HG03469 (cell line): ENCODE measurements at regions not wholly inside any gene's neighbourhood (a gene's known extent, or its start where the extent isn't known, plus 50 kb on each side); places are given as distances from the start of the nearest gene placed in this dataset.

Experiments used
- ATAC-seq: cut with Tn5 transposase; IDR thresholded peaks from one replicate; pipeline ENCODE4 v1.9.1; 2021; ENCODE audit warnings: mild to moderate bottlenecking, moderate library complexity, moderate number of reproducible peaks; ENCODE audit not compliant: unreplicated experiment

DNA sequence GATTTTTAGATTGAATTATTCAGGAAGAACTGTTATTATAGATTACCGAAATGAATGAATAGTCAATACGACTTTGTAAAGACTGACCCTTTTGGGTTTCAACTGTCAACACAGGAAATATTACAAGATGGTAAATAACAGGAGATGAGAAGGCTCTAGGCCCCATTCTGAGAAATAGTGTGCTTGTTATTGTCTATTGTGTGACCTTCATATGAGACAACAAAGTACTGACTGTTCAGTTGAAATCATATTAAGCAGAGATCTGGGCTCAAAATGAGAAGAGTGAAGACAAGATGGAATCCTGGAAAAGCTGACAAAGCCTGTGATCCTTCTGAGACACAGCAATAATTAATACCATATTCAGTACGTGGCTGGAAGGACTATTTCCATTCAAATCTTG lies 503.8 kb downstream of the INHBA start:
- ATAC-seq, result no peak

DNA sequence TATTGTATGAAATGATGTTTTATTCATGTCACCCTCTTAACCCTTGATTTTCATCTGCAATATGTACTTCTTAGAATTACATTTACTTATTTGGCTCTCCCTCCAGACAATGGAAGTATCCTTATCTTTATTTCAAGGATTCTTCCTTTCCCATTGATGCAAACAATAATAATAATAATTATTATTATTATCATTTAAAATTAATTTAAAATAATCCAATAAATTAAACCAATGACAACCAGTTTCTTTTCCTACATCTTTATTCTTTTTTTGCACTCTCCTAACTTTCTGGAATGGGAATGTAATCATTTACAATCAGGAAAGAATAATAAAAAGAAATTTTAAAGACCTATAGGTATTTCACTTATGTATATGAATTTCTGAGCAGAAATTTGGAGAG lies 504.4 kb downstream of the INHBA start:
- ATAC-seq, result no peak

DNA sequence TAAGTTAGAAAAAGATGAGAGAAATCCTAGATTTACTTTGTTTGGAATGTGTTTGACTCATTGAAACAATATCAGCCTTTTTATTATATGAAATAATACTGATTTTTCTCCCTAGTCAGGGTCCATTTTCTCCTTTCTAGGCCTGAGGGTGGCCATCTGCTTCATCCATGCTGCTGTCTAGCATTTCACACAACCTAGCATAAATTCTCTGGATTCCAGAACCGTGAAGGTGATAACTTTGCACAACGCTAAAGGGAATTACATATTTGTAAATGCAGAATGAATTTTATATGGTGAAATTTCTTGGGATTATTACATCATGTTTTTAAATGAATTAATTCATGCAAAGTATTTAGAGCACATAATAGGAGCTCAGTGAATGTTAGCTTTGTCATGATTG lies 505.1 kb downstream of the INHBA start:
- no peak for ATAC-seq

DNA sequence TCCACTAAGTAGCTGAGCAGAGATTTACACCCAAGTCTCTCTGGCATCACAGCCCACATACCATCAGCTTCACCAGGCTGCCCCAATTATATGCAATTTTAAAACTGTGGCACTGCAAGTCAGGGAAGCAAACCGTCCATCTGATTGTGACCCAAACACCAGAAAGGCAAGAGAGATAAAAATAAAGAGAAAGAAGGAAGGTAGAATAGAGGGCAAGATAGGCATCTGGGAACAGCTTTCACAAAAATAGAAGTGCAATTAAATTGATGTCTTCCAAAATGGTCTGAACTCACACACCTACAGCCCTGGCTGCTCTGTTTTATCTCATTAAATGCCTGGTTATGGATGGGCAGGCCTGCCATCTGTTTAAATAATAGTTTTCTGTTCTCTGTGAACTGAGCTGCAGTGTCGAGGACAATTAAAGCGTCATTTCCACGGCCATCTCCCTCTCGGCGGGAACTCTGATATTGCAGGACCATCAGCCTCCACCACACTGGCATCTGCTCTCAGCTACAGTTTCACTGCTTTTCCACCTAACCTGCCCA lies 509.1 kb downstream of the INHBA start:
- no peak for ATAC-seq

DNA sequence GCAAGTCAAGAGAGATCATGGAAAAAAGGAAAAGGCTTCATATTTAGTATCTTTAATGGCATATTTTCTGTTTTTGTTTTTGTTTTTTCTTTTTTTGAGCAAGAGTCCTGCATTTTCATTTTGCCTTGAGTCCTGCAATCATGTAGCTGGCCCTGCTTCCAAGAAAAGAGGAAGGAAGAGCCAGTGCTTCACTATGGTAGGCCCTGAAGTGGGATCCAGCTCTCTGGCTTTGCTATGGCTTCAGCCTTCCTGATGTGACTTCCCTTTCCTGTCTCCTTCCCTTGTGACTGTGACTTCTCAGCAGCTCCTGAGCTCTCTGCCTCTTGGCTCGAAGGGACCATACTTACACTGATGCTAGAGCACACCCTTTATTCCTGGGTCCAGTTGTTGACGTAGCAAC lies 512.3 kb downstream of the INHBA start:
- no peak for ATAC-seq

DNA sequence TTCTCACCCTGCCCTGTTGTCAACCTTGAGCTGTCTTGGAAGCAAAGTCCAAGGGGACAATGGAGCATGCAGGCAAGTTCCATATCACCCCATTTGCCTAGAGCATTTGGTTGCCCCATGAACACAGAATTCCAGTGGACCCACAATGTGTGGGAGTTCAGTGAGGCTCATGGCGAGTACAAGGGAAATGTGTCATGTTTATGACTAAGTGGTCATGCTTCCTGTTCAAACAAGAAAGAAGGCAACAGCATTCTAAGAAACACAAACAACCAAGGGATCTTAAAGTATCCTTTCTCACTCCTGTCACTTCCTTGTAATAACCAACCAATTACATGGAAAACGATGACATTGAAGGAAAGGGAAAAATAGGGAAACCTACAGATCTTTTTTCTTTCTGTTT lies 513.0 kb downstream of the INHBA start:
- no peak for ATAC-seq

DNA sequence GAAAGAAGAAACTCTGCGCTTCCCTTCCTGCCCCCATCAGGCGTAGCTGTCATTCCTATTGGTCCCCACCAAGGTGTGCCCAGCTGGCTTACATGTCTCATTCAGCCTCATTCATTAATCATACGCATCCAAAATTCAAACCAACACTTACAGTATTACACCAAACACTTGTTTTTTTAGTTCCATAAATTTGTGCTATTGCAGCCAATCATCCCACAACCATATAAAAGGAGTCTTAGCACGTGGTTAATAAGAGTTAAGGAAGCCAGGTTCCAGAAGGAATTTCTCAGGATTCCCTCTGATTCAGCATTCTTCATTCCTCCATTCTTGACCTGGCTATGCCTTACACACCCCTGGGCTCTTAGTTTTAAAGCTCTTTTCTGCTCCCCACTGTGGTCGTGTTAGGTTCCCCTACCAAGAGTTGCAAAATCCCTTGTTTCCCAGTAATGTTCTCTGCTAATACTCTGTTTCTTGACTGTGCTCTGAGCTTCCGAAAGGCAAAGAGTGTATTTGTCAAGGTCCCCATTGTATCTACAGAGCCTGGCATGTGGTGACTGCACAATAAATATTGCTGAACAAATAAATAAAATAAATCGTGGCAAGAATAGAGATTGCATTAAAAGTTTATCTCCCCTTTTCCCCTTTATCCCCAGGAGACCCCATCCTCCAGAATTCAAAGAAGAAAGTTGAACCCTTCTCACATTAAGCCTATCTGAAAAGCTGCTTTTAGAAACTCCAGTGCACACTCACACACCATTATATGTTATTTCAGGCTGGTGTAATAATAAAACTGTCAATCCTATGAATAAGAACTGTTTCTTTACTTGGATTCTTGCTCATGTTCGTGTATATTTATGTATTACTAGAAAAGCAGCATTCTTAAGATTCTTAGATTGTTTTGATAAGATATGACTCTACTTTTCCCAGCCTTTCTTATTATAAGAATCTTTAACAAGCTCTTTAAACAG lies 514.4 kb downstream of the INHBA start:
- ATAC-seq, result no peak

DNA sequence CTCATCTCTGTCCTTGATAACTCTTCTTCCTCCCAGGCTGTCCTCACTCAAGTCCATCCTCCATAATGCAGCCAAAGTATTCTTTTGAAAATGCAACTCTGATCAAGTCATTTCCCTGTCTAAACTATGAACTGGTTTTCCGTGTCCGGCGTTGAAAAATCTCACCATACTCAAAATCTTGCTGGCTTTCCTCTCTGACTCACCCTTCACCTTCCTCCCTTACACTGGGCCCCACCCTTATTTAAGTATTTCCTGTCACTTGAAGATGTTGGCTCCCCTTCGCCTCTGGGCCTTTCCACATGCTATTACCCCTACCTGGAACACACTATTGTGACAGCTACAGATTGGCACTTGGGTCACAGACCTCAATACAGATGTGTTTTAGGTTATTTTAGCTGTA lies 515.6 kb downstream of the INHBA start:
- ATAC-seq, result no peak

DNA sequence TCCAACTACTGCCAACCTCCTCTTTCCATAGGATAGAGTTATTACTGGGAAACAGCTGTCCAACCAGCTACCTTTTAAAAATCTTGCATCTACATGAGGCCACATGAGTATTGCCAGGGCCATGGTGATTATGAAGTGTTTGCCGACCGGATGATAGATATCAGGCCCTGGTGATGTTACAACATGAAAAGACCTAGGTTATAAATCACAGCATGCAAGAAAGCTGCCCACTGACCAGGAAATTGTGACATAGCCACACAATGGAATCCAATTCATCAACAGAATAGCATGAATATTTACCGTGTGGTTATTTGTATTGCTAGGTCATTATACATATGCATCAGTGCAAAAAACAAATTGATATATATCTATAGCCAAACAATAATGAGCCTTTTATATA lies 517.0 kb downstream of the INHBA start:
- no peak for ATAC-seq

DNA sequence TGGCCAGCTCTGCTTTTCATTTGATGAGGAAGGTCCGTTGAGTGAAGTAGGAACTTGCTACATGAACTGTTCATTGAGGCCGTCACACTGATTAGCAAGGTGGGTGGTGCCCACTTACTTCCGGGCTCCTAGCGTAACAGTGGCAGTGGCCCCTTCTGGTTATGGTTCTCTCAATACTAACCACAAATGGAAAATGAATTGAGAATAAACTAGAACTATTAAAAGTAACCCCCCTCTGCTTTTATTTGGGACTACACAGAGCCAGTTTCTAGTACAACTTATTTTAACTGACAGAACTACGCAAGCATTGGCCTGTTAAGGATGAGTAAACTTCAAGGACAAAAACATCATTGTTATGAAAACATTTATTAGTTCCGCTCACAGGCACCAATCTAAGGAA lies 519.1 kb downstream of the INHBA start:
- no peak for ATAC-seq

DNA sequence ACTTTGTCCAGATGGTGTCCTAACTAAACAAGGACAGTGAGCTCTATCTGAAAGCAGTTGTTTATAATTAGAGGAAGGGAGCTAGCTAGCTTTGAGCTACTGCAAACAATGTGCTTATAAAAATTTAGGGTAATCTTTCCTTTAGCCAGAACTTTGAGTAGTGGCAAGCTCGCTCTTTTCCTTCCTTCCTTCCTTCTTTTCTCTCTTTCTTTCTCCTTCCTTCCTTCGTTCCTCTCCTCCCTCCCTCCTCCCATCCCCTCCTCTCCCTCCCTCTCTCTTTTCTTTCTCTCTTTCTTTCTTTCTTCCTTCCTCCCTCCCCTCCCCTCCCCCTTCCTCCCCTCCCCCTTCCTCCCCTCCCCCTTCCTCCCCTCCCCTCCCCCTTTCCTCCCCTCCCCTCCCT lies 520.1 kb downstream of the INHBA start:
- no peak for ATAC-seq

DNA sequence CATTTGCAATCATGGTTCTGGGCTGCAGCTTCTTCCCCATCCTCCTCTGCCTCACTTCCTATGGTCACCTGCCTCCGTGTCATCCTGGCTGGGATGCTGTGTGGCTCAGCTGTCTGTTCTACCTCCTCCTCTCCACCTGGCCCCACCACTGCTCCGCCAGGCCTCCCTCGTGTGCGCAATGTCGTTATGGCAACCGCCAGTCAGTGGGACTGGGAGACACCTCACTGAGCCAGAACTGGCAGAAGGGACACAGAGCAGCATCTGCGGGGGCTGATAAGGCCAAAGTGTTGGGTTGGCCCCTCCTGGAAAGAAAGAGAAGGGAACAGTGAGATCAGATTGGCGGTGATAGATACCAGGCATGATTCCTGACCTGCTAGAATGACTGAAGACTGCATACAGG lies 527.5 kb downstream of the INHBA start:
- no peak for ATAC-seq

DNA sequence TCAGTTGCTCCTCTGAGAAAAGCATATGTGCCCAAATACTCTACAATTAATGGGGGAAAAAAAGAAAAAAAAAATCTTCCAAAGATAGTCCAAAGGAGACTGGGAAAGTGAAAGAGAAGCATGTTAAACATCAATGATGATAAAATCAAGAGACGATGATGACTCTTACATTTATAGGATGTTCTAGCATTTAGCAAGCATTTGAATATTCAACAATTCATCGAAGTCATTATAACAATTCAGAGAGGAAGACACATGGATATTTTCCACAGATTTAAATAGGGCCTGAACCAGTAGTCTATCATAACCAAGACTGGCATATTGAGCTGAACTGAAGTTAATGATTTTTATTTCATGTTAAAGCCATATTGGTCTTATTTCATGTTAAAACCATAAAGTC lies 528.4 kb downstream of the INHBA start:
- no peak for ATAC-seq

DNA sequence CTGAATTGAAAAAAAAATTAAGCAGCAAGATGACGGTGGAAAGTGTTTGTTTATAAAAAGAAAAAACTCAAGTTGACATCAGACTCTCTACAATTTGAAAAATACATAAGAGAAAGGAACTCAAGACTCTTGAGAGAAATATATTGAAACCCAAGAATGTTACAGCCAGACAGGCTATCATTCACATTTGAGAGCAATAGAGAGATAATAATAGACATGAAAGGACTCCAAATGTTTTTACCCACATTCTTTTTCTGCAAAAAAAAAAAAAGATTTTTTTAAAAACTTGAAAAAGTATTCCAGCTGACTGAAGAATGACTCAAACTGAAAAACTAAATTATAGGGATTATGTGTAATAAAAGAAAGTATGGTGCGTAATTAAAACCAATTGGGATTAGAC lies 532.4 kb downstream of the INHBA start:
- ATAC-seq, result no peak

DNA sequence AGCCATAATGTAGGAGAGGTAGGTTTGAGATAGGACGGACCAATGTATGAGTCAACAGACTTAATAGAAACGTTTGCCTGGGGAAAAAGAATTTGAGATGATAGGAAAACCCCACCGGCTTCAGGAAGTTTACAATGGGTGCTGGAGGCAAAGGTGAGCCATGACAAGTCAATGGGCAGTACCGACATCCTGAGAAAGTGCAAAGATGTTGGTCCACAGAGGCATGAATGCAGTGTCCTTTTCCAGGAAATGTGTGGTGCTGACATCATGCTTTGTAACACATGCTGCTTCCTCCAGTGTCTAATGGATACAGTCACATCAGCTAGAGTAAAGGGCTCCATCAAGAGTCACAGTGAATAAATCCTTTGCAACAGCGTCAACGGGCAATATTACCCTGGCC lies 533.6 kb downstream of the INHBA start:
- no peak for ATAC-seq

DNA sequence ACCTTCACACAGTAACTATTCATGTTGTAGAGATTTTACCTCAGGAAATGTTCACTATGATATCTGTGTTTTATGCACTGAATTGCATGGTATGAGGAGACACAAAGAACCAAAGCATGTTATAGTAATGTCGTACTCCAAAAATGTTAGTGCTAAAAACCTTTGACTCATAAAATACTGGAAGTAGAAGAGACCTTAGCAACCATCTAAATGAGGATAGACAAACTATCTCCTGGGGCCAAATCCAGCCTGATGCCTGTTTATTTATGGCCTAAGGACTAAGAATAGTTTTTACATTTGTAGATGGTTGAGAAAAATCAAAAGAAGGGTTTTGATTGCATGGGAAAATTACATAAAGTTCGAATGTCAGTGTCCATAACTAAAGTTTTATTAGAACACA lies 535.1 kb downstream of the INHBA start:
- ATAC-seq, result no peak

DNA sequence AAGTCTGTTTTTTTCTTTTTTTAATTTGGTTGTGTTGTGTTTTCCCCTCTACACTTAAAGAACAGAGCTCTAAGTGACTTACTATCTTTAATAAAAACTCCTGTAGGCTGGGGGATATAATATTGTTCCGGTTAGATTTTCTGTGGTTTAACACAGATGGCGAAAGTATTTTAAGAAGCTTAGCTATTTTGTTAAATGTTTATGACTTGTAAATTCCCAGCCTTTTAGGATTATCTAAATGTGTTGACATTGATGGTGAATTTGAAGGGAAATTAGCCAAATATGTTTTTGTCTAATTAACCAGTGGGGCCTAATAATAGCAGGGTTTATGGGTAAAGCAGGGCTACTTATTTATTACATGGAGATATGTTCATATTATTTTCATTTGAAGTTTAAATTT lies 538.5 kb downstream of the INHBA start:
- no peak for ATAC-seq

DNA sequence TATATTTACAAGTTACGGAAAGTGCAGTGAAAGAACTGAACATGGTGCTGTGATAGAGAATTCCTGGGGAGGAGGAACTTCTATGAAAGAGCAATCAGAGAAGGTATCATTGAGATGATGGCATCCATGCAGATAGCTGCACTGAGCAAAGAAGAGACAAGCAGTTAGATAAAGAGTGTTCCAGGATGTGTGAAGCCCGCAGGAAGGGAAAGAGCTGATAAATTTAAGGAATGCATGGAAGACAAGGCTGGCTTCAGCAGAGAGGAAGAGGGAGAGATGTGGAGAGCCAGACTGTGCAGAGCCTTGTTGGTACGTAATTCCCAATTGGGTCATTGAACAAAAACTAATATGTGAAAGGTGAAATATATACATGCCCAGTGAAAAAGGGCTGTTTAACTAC lies 538.9 kb downstream of the INHBA start:
- no peak for ATAC-seq

DNA sequence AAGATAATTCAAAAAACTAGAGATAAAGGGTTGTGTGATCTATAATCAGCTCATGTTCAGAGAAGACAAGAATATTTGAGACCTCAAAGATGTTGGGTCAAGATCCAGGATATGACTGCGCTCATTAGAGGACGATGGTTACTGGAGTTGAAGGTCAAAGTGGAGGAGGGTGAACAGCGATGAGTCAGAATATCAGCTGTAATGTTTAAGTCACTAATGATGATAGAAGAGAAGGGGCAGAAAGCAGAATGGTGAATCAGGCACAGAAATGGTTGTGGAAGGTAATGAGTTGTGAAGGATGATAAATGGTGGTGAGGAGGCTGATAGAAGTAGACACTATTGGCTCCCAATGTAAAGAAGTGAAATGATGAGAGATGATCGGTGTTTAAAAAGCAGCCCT lies 540.3 kb downstream of the INHBA start:
- ATAC-seq, result no peak

DNA sequence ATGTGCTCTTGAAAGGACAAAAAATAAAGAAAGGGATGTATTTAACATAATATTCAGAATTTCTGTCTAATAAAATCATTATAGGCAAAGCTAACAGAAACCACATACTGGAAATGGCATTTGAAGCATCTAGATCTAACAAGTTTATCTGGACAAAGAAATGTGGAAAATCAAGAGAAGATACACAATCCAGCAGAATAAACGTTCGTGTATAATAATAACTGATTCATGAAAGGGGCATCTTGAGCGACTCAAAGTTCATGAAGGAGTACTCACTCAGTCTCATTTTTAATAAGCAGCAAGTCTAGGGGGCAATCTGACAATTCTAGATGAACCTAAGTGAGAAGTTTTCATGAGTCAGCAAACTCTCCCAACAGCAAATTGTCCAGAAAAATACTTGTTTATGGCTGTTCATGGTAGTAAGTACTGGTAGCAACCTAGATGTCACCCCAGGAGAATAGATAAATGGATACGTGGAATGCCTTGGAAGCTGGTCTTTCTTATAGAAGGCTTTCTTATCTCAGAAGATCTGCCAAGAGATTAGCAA lies 541.8 kb downstream of the INHBA start:
- ATAC-seq, result no peak

DNA sequence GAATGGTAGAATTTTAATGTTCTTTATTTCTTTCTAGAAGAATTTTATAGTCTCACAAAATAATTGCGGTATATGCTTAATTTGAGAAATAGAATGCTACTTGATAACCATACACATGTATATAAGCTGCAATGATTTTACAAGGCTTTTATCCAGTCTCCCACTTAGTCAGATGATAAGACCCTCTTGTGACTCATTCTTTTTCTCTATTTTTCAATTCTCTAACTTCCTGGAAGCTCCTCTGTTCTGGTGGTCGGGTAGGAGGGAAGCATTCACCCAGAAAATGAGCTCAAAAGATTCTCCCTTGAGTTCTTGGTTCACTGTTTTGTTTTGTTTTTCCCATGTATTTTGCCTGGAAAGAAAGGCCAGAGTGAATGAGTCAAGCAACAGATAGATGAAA lies 546.6 kb downstream of the INHBA start:
- no peak for ATAC-seq

DNA sequence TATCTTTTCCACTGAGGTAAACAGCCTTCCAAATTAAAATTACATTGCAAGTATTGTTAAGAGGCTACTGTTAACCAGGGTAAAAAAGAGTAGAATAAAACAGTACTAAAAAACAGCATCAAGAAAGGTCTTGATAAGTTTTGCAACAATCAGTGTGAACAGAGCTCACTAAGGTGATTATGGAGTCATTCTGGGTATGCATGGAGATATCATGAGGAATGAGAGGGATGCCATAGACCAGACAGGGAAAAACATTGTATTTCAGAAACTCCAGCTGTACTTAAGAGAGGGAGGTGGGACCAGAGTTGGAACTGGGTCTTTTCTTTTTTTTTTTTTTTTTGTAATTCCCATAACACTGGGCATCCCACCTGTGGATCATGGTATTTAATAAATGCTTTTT lies 549.6 kb downstream of the INHBA start:
- no peak for ATAC-seq
